ENCODE measurements at regions not wholly inside any gene's neighbourhood (a gene's known extent, or its start where the extent isn't known, plus 50 kb on each side); places are given as distances from the start of the nearest gene placed in this dataset.

DNA sequence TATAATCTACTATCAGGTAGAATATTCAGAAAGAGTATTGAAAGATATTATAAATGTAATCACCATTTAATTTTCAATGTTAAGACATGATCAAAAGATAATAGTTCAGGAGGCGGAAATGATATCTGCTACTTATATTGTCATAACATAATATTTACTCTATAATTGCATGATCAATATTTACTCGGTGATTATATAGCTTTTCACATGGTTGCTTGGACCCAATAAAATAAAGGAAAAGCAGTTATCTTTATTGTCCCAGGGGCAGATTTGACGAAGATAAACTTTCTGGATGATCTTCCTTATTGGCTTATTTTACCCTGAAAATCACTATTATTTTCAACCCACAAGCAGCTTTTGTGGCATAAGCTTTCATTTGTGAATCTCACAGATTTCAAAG lies 350.4 kb downstream of the HACE1 start:
- H3K36me3 ChIP-seq (ENCODE audit: low read depth, missing control alignments), result no peaks in the 10 kb centered on the region
- no peaks in the 10 kb centered on the region for H3K9me3 ChIP-seq
- intact Hi-C loops (cut with DNase I; ENCODE audit: low total_unique reads), result no loop called here
- WGBS, 2 donors, result 85 to 95% methylated on average over 3 of the region's 3 CpGs
- no peak overlapping the region for H3K4me3 ChIP-seq
- TF ChIP-seq POLR2A (IDR thresholded peaks at IDR 0.05), result no peak
- TF ChIP-seq, protein P1, sequence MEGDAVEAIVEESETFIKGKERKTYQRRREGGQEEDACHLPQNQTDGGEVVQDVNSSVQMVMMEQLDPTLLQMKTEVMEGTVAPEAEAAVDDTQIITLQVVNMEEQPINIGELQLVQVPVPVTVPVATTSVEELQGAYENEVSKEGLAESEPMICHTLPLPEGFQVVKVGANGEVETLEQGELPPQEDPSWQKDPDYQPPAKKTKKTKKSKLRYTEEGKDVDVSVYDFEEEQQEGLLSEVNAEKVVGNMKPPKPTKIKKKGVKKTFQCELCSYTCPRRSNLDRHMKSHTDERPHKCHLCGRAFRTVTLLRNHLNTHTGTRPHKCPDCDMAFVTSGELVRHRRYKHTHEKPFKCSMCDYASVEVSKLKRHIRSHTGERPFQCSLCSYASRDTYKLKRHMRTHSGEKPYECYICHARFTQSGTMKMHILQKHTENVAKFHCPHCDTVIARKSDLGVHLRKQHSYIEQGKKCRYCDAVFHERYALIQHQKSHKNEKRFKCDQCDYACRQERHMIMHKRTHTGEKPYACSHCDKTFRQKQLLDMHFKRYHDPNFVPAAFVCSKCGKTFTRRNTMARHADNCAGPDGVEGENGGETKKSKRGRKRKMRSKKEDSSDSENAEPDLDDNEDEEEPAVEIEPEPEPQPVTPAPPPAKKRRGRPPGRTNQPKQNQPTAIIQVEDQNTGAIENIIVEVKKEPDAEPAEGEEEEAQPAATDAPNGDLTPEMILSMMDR (IDR thresholded peaks at IDR 0.05), result no peak
- H3K27me3 ChIP-seq, result no peaks in the 10 kb centered on the region
- no peak overlapping the region for H3K27ac ChIP-seq
- DNase-seq, result no peak
- no peaks in the 10 kb centered on the region for H3K4me1 ChIP-seq

DNA sequence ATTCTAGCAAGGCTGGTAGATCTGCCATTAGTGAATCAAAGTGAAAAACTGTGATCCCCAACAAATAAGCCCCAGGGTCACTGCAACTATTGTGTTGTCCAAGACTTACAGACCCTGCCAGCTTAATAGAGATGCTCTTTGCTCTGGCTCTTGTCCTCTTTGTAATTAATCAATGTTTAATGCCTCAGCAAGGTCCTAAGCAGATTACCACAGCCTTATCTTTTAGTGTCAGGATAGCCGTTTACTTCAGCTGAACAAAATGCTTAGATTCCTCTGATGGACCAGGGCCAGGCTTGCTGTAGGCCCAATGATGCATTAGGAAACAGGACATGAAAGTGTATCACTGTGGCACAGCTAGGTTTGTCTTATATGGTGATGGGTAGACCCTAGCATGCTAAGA lies 353.3 kb downstream of the HACE1 start:
- intact Hi-C loops (cut with DNase I; ENCODE audit: low total_unique reads), result no loop called here
- no peak overlapping the region for H3K4me3 ChIP-seq
- no peaks in the 10 kb centered on the region for H3K36me3 ChIP-seq (ENCODE audit: low read depth, missing control alignments)
- no peak for TF ChIP-seq POLR2A (IDR thresholded peaks at IDR 0.05)
- TF ChIP-seq, protein P1 (IDR thresholded peaks at IDR 0.05), result no peak
- DNase-seq, result no peak
- WGBS, 2 donors, result 42 to 59% methylated on average over 1 of the region's 1 CpG
- no peaks in the 10 kb centered on the region for H3K4me1 ChIP-seq
- H3K27ac ChIP-seq, result no peak overlapping the region
- no peaks in the 10 kb centered on the region for H3K27me3 ChIP-seq
- no peaks in the 10 kb centered on the region for H3K9me3 ChIP-seq

DNA sequence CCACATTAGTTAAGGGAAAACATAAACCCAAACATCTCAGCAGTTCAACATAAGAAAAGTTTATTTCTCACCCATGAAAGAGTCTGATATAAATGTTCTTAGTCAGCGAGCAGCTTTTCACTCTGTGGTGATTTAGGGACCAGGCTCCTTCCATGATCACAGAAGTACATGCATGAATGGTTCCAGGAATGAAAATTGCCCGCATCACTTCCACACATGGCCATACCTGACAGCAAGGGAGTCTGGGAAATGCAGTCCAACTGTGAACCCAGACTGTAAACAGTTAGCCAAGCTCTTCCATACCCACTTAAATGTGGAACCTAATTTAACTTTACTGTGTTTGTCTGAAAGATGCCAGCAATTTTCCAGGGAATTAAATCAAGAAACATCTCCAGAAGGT lies 353.9 kb downstream of the HACE1 start:
- H3K4me3 ChIP-seq, result no peak overlapping the region
- no peaks in the 10 kb centered on the region for H3K36me3 ChIP-seq (ENCODE audit: low read depth, missing control alignments)
- H3K9me3 ChIP-seq, result no peaks in the 10 kb centered on the region
- no peak for DNase-seq
- H3K4me1 ChIP-seq, result no peaks in the 10 kb centered on the region
- no peak overlapping the region for H3K27ac ChIP-seq
- TF ChIP-seq POLR2A (IDR thresholded peaks at IDR 0.05), result no peak
- TF ChIP-seq, protein P1 (IDR thresholded peaks at IDR 0.05), result no peak
- WGBS, 2 donors, result 66 to 82% methylated on average over 2 of the region's 2 CpGs
- intact Hi-C loops (cut with DNase I; ENCODE audit: low total_unique reads), result no loop called here
- H3K27me3 ChIP-seq, result no peaks in the 10 kb centered on the region

DNA sequence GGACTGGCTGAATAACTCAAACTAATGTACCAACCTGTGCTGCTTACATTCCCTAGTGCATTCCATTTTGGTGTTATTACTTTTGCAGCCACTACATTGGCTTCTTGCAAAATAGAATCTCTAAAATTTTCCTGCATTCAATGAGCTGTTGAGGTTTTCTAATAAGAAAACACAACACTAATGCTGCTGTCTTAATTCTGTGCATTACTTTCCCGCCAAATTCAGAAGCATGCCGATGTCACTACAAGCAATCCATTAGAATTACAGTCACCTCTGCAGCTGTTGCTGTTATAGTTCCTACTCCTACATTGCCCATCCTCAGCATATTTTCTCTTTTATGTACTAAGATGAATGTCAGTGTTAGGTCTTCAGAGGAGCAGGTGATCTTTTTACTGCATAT lies 359.5 kb downstream of the HACE1 start:
- Histone ChIP-seq H3K27ac (no peak overlapping the region), H3K4me1 (no peaks in the 10 kb centered on the region), H3K4me3 (no peak overlapping the region), H3K27me3 (no peaks in the 10 kb centered on the region), H3K9me3 (no peaks in the 10 kb centered on the region), H3K36me3 (ENCODE audit: low read depth, missing control alignments) (no peaks in the 10 kb centered on the region)
- intact Hi-C loops (cut with DNase I; ENCODE audit: low total_unique reads), result no loop called here
- no peak for TF ChIP-seq POLR2A (IDR thresholded peaks at IDR 0.05)
- 90 to 97% methylated on average over 2 of the region's 2 CpGs for WGBS, 2 donors
- DNase-seq, result no peak

DNA sequence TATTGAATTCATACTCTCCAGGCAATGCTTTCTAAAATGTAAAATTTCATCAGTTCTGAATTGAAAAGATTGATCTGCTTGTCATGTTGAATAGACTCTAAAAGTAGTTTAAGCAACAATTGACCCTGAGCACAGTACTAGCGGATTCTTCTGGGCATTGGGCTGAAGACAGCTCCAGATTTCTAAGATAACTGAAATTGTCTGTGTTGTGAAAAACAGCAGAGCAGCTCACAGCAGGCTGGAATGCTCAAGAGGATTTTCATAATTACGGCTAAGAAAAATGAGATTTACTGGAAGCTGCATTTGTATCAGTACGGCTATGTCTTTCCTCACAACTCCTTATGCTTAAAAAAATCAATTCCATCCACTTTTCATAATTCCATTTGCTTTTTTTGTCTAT lies 373.7 kb downstream of the HACE1 start:
- DNase-seq, result no peak
- Histone ChIP-seq H3K36me3 (ENCODE audit: low read depth, missing control alignments) (no peaks in the 10 kb centered on the region), H3K4me1 (no peaks in the 10 kb centered on the region), H3K9me3 (no peaks in the 10 kb centered on the region), H3K4me3 (no peak overlapping the region), H3K27ac (no peak overlapping the region), H3K27me3 (no peaks in the 10 kb centered on the region)
- WGBS, 2 donors, result 79 to 83% methylated on average over 3 of the region's 3 CpGs
- intact Hi-C loops (cut with DNase I; ENCODE audit: low total_unique reads), result no loop called here
- TF ChIP-seq POLR2A (IDR thresholded peaks at IDR 0.05), result no peak
- TF ChIP-seq, protein P1 (IDR thresholded peaks at IDR 0.05), result no peak

Data from testis (tissue), 2 donors.